Activated T-helper 9 cell treated with anti-CD3 and anti-CD28 coated beads, Interleukin-2, amount 50 U/mL, for 16 hours (primary cell): ENCODE measurements at regions not wholly inside any gene's neighbourhood (a gene's known extent, or its start where the extent isn't known, plus 50 kb on each side); places are given as distances from the start of the nearest gene placed in this dataset.

Source experiments
- DNase-seq: peaks from one replicate; pipeline ENCODE4 v3.0.0-alpha.2; 2020; ENCODE audit warnings: low read depth

GRCh38 chr7:16233517-16233916, 187.8 kb downstream of the CRPPA start:
- DNase-seq = no peak

GRCh38 chr7:16232273-16232672, 189.1 kb downstream of the CRPPA start:
- no peak for DNase-seq

- peak; percentile 4 for DNase-seq
Measured at GRCh38 chr7:16223963-16224707, 197.2 kb downstream of the CRPPA start.

GRCh38 chr7:16212610-16213009, 208.7 kb downstream of the CRPPA start:
- no peak for DNase-seq

GRCh38 chr7:16212032-16212431, 209.3 kb downstream of the CRPPA start:
- DNase-seq = no peak

- DNase-seq = no peak
Measured at GRCh38 chr7:16211402-16211925, 209.9 kb downstream of the CRPPA start.

- DNase-seq = no peak
Measured at GRCh38 chr7:16210171-16210570, 211.2 kb downstream of the CRPPA start.

GRCh38 chr7:16207321-16207720, 214.0 kb downstream of the CRPPA start:
- DNase-seq = no peak

- DNase-seq = no peak
Measured at GRCh38 chr7:16205466-16205865, 215.9 kb downstream of the CRPPA start.

GRCh38 chr7:16204953-16205352, 216.4 kb downstream of the CRPPA start:
- no peak for DNase-seq

GRCh38 chr7:16203065-16203464, 218.3 kb downstream of the CRPPA start:
- DNase-seq = no peak

- DNase-seq = no peak
Measured at GRCh38 chr7:16202303-16202702, 219.0 kb downstream of the CRPPA start.

GRCh38 chr7:16200591-16200990, 220.7 kb downstream of the CRPPA start:
- no peak for DNase-seq

- no peak for DNase-seq
Measured at GRCh38 chr7:16193631-16194030, 227.7 kb downstream of the CRPPA start.

- DNase-seq = no peak
Measured at GRCh38 chr7:16189026-16189715, 232.2 kb downstream of the CRPPA start.

GRCh38 chr7:16187131-16187530, 234.2 kb downstream of the CRPPA start:
- no peak for DNase-seq

GRCh38 chr7:16178585-16178984, 242.8 kb downstream of the CRPPA start:
- DNase-seq = no peak

GRCh38 chr7:16178092-16178491, 243.2 kb downstream of the CRPPA start:
- no peak for DNase-seq

- no peak for DNase-seq
Measured at GRCh38 chr7:16174253-16174652, 247.1 kb downstream of the CRPPA start.

- no peak for DNase-seq
Measured at GRCh38 chr7:16172366-16172765, 249.0 kb downstream of the CRPPA start.

- no peak for DNase-seq
Measured at GRCh38 chr7:16171928-16172327, 249.4 kb downstream of the CRPPA start.

GRCh38 chr7:16170671-16171070, 250.7 kb downstream of the CRPPA start:
- no peak for DNase-seq

GRCh38 chr7:16169537-16169936, 251.8 kb downstream of the CRPPA start:
- DNase-seq = no peak
